Fibroblast of skin of right biceps (primary cell): ENCODE measurements at regions not wholly inside any gene's neighbourhood (a gene's known extent, or its start where the extent isn't known, plus 50 kb on each side); places are given as distances from the start of the nearest gene placed in this dataset.
"Not testable (repeated sequence)": the region's sequence is repeated elsewhere in the genome, so short reads cannot be mapped to it uniquely, and the experiment has no call there.

Experiments used
- DNase-seq: peaks from one replicate; pipeline ENCODE4 v3.0.0-alpha.2; 2013

DNA sequence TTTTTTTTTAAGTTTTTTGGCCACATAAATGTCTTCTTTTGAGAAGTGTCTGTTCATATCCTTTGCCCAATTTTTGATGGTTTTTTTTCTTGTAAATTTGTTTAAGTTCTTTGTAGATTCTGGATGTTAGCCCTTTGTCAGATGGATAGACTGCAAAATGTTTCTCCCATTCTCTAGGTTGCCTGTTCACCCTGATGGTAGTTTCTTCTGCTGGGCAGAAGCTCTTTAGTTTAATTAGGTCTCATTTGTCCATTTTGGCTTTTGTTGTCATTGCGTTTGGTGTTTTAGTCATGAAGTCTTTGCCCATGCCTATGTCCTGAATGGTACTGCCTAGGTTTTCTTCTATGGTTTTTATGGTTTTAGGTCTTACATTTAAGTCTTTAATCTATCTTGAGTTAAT is 320.9 kb upstream of the SETBP1 start:
- DNase-seq: not testable (repeated sequence)

DNA sequence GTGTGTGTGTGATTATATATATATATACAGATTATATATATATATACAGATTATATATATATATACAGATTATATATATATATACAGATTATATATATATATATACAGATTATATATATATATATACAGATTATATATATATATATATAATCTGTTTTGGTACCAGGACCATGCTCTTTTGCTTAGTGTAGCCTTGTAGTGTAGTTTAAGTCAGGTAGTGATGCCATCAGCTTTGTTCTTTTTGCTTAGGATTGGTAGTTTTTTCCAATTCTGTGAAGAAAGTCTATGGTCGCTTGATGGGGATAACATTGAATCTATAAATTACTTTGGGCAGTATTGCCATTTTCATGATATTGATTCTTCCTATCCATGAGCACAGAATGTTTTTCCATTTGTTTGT is 318.5 kb upstream of the SETBP1 start:
- not testable (repeated sequence) for DNase-seq

DNA sequence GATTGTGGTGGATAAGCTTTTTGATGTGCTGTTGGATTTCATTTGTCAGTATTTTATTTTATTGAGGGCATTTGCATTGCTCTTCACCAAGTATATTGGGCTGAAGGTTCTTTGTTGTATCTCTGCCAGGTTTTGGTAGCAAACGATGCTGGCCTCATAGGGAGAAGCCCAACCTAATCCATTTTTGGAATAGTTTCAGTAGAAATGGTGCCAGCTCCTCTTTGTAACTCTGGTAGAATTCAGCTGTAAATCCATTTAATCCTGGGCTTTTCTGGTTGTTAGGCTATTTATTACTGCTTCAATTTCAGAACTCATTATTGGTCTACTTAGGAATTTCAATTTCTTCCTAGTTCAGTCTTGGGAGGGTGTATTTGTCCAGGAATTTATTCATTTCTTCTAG is 309.8 kb upstream of the SETBP1 start:
- DNase-seq: no peak

- no peak for DNase-seq
Measured at GRCh38 chr18:44374966-44375365, 305.7 kb upstream of the SETBP1 start.

DNA sequence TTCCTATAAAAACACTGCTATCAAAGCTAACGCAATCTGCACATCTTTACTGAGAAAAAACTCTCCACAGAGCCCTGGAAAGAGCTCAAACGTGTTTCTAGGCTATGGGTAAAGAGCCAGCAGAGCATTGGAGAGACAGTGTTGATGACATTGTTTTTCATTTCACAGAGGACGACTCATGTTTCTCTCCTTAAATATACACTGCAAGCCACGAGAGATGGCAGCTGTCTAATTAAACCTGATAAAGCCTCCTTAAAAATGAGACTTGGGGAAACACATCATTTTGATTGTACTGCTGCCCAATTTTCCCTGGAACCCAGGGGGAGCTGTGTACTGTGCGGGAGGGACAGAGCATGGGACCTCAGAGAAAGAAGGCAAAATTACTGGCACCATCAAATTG is 294.3 kb upstream of the SETBP1 start:
- no peak for DNase-seq

DNA sequence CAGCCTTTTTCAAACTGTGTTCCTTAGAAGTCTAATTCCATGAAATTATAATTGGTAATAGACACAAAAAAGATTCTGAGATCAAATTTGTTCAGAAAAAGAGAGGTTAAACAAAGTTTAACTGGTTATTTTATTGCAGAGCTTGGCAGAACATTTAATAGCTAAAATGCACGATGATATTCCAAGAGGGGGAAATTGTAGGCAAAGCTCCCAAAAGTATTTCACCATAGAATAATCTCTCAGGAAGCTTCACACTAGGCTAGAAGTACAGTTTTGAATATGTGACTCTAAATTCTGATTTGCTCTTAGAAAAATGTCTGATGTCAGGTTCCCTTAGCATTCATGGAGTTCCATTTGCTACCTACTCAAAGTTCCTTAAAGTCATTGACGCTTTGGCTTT is 292.4 kb upstream of the SETBP1 start:
- DNase-seq: no peak

- DNase-seq: no peak
Measured at GRCh38 chr18:44392933-44393332, 287.8 kb upstream of the SETBP1 start.

DNA sequence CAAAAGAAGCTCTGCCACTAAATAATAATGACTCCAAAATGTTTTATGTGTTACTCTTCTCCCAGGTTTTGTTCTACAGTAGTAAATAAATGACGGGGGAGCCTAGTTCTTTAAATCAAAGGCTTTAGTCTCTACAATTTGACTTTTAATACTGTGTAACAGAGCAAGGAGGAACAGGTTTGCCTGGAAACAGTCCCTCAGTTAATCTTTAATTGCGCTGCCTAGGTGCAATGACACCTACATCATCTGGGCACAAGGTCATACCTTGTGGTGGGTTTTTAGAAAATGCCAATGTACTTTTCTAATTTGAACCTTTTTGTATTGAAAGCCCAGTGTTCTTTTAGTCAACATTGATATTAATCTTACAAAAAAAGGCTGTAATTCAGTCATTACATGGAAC is 287.3 kb upstream of the SETBP1 start:
- no peak for DNase-seq

DNA sequence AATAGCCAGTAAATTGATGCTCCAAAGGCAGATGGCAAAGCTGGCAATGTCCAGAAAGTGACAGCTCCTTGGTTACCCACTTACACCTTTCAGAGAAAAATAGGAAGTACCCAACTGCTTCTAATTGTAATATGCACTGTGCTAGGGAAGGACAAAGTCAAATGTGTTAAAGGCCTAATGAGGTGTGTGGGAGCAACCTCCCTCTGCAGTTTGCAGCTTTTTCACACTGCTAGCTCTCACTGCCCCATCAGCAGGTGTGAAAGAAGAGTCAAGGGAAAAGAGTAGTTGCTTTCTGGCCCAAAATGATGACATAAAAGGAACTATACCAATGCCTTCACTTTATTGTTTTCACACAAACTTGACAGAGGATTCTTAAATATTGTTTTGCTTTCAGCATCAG is 284.1 kb upstream of the SETBP1 start:
- no peak for DNase-seq

DNA sequence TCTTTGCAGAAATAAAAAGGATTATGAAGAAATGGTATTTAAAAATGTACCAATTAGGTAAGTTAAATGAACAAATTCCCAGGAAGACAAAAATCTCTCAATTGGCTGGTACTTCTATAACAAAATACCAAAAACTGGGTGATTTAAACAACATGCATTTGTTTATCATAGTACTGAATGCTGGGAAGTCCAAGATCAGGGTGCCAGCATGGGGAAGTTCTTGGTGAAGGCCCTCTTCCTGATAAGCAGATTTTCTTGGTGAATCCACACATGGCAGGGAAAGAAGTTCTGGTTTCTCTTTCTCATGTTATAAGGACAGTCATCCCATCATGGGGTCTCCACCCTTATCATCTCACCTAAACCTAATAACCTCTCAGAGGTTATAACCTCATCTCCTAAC is 271.6 kb upstream of the SETBP1 start:
- no peak for DNase-seq

- no peak for DNase-seq
Measured at GRCh38 chr18:44409515-44409914, 271.2 kb upstream of the SETBP1 start.

GRCh38 chr18:44410740-44411139 is 269.9 kb upstream of the SETBP1 start:
- DNase-seq: no peak

GRCh38 chr18:44411262-44411905 is 269.3 kb upstream of the SETBP1 start:
- no peak for DNase-seq

DNA sequence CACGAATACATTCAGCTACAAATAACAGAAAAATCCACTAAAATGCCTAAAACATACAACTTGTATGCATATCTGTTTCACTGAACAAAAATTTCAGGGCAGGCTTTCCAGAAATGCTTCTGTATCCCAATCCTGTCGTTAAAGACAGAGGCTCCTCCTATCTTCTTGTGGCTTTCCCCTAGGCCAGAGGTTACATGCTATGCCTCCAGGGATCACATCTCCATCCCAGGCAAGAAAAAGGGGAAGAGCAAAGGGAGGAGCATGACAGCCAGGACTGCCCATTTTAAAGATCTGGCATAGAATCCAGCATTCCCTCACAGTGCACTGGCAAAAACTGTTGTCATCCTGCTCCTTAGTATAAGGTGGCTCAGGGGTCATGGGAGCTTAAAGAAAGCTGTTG is 268.7 kb upstream of the SETBP1 start:
- DNase-seq: peak; percentile 11

DNA sequence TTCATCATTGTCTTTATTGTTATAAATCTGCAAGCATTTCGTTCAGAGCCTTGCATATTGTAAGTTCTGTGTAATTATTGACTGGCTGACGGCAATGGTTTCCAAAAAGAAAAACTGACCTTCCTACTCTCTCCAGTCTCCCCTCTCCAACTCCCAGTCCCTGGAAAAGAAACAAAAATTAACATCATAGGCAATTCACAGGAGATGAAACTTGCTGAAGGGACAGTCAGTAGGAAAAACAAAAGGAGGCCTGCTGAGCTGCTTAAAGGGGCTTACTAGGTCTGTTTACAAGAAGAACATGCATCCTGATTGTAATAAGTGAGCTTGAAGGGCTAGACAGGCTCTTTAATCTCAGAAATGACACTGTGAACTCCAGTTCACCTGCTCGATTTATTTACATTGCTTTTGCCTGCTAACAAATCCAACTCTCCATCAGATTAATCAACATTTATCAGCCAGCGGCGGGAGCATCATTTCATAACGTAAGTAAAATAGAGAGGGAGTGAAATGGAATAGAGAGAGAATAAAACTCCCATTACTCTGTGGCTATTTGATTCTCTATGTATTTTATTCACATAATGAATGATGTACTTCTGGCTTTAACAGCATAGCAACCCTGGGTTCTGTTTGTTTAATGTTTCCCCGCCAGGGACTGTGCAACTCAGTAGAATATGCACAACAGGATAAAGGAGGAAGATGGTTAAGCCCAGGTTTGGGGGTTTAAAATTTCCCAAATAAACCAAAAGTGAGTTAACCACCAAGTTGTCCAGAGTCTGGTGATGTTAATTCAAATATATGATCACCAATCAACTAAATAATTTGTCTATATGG is 256.7 kb upstream of the SETBP1 start:
- DNase-seq: no peak

DNA sequence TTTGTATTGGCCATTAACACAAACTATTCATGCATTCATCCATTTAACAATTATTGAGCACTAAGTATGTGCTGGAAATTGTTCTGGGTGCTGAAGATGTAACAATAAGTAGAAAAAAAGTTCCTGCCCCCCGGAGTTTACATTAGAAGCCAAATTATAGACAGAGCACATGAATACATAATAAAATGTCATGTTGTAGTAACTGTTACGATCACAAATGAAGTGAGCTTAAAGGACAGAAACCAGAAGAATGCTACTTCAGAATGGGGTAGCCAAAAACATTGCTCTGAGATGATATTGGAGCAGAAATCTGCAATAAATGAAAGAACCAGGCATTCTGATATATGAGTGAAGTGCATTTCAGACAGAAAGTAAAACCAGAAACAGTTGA is 256.0 kb upstream of the SETBP1 start:
- DNase-seq: no peak

DNA sequence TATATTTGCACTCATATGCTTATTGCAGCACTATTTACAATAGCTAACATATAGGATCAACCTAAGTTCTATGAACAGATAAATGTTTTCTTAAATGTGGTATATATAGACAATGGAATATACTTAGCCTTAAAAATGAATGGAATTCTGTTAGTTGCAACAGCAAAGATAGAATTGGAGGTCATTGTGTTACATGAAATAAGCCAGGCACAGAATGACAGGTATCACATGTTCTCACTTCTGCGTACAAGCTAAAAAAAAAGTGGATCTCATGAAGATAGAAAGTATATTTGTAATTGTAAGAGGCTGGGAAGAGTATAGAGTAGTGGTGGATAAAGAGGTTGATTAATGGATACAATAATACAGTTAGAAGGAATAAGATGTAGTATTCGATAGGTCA is 255.5 kb upstream of the SETBP1 start:
- DNase-seq: no peak

DNA sequence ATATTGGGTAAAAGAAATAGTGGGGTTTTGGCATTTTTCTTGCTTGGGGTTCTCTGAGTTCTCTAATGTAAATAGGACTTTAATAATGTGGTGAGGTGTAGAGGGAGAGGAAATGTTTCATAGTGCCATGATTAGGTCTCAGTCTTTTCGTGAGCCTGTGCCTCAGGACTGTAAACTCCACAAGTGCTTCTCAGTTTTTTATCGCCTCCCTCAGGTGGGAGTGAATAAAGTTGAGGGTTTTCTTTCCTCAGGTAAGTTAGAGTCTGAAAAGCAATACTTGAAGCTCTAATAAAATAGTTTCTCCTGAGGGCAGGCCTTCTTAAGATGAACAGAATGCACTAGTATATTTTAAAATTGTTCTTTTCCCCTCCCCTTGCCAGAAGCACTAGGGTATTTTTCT is 243.1 kb upstream of the SETBP1 start:
- DNase-seq: no peak

DNA sequence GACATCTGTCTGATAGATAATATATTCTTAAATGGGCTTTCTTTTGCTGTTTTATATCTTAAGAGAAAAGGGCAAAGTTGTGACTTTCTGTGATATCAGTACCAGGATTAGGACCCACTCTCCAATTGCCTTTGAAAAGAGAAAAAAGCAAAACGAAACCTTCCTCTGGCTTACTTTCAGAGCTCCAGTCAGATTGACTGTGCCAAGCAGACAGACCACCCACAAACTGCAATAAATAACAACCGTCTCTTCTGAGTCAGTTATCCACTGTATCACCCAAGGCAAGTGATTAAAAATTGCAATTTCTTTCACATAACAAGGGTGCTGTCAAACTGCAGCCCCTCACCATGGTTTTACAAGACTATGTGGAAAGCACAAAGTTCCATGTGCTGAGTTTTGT is 230.5 kb upstream of the SETBP1 start:
- DNase-seq: no peak

DNA sequence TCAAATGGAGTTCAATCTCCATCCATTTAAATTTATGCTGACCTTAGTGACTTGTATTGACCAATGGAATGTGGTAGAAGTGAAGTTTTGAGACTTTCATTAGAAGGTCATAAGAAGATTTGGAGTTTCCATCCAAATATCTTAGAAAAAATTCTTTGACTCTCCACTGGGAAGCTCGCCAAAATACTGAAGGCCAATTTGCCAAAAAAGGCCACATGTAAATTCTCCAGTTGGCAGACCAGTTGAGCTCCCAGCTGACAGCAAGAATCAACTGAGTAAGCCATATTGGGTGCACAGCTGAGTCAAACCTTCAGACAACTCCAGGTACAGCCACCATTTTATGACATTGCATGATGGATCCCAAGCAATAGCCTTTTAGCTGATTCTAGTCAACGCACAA is 228.3 kb upstream of the SETBP1 start:
- peak; percentile 39 for DNase-seq

- DNase-seq: no peak
Measured at GRCh38 chr18:44453505-44453904, 227.2 kb upstream of the SETBP1 start.

- peak; percentile 82 for DNase-seq
Measured at GRCh38 chr18:44458777-44459176, 221.9 kb upstream of the SETBP1 start.

DNA sequence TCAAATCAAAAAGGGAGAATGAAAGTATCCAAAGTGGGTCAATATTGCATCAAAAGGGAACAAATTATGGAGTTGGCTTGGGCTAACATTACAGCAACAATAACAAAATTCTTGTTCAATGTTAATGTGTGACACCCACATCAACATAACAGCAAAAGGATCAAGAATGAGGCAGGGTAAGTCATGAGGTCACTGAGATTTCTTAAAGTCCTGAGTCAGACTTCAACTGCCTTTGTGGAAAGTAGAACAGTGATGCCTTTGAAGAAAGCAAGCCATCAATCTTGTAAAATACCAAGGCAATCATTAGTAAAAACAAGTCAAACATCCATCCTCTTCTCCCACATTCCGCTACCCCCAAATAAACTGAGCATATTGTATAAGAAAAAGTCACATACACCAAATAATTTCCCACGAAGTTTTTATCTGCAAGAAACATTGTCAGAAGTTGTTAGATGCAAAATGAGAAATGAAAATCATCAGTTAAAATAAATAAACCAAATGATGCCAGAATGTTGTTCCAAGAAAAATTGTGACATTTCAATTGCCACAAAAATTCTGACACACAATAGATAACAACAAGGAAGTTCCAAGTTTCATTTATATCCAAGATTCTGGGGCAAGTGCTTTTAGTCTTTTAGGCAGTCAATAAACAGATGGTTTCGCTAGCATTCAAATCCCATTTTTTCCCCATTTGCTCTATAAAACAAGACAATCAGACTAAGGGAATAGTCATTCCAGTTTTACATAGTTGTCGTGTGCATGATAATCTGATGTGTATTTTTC is 216.1 kb upstream of the SETBP1 start:
- peak; percentile 25 for DNase-seq

DNA sequence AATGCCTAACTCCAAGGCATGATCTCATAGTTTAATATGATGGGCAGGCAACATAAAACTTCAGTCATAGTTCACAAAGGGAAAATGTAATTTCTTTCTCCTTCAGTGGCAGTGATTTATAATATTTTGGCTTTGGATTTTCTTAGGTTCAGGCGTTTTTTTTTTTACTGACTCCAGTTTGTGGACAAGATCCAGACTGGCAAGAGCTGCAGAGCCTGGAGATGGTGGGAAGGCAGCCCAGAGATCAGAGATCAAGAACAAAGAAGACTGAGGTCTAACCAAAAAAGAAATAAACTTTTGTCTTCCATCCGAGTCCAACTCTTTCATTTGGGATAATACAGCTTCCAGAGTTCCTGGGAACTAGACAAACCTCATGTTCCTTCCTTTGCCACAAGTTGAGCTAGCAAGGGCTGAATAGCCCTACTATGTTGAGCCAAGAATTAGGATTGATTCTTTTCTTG is 215.3 kb upstream of the SETBP1 start:
- no peak for DNase-seq
